RKO (cell line): ENCODE measurements at regions not wholly inside any gene's neighbourhood (a gene's known extent, or its start where the extent isn't known, plus 50 kb on each side); places are given as distances from the start of the nearest gene placed in this dataset.

Experiments used
- DNase-seq: peaks from one replicate; pipeline ENCODE4 v3.0.0-alpha.2; 2016; ENCODE audit warnings: low spot score

DNA sequence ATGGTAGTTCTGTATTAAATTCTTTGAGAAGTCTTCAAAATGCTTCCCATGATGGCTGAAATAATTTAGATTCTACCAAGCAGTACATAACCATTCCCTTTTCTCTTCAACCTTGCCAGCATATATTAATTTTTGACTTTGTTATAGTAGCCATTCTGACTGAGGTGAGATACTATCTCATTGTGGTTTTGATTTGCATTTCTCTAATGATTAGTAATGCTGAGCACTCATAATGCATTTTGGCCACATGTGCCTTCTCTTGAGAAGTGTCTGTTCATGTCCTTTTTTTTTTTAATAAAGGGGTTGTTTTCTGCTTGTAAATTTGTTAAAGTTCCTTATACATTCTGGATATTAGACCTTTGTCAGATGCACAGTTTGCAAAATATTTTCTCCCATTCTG is 173.9 kb downstream of the CALCRL start:
- DNase-seq, result no peak

DNA sequence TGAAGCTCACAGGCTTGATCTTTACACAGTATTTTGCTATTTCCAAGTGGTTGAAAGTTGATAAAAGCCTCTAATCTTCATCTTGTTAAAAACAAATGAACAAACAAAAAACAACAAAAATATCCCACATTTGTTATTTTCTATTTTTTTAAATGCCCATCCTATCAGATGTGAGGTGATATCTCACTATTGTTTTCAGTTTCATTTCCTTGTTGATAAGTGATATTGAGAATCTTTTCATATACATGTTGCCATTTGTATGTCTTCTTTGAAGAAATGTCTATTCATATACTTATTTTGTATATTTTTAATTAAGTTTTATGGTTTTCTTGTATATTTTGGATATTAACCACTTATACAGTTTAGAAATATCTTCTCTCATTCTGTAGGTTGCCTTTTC is 175.8 kb downstream of the CALCRL start:
- DNase-seq, result no peak

DNA sequence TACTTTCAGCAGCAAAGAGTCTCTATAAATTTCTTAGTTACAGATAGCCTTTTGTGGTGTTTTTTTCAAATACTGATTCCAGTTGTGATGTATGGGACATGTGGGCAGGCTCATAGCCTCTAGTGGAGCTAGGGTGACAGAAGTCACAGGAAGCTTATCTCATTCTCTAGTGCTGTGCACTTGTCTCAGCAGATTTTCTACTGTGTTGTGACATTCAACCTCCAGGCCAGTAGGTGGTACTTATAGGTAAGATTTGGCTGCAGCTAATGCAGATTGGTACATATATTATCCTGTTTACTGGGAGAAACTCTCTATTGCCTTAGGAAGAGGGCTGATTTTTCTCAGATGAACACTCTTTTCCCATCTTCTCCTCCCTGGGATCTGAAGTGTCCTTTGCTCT is 176.2 kb downstream of the CALCRL start:
- DNase-seq, result no peak

DNA sequence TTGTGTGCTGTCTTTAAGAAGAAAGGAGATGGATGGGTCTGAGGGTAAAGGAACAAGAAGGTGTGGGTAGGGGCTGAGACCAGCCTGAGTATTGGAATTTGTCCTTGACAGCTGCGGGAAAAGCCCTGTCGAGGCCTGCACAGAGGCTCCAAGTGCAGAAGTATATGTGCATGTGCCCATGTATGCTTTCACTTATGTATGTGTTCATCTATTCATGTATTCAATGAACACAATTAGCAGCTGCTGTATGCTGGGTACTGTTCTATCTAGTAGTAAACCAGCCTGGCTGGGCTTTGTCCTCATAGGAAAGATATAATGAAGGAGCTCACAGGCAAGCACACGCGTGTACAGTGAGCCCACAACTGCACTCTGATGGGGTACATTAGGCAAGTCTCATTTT is 181.4 kb downstream of the CALCRL start:
- no peak for DNase-seq

GRCh38 chr2:187266147-187266546 is 181.9 kb downstream of the CALCRL start:
- DNase-seq, result no peak

GRCh38 chr2:187264612-187265011 is 183.4 kb downstream of the CALCRL start:
- no peak for DNase-seq

- no peak for DNase-seq
Measured at GRCh38 chr2:187263675-187264560, 184.1 kb downstream of the CALCRL start.

DNA sequence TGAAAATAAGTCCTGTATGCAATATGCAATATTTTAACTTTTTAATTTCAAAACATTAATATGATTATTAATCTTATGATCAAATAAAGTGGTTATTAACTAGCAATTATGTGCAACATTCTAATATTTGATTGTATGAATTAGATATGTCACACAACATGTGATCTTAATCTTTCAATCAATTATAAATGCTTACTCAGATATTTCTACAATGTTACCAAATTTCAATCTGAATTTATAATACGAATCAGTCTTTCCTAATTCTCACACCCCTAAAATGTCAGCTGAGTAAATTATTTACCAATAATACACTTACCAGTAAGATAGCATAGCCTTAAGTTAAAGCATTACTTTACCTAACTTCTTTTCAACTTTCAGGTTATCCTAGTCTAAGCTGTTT is 186.3 kb downstream of the CALCRL start:
- no peak for DNase-seq

DNA sequence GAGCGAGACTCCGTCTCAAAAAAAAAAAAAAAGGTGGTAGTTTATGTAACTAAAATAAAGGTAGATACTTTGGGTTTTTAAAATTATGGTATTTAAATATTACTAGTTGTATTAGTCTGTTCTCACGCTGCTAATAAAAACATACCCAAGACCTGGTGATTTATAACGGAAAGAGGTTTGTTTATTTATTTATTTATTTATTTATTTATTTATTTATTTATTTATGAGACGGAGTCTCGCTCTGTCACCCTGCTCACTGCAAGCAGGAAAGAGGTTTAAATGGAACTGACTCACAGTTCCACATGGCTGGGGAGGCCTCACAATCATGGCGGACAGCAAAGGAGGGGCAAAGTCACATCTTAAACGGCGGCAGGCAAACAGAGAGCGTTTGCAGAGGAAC is 196.0 kb downstream of the CALCRL start:
- no peak for DNase-seq

- no peak for DNase-seq
Measured at GRCh38 chr2:187250137-187250536, 197.9 kb downstream of the CALCRL start.

DNA sequence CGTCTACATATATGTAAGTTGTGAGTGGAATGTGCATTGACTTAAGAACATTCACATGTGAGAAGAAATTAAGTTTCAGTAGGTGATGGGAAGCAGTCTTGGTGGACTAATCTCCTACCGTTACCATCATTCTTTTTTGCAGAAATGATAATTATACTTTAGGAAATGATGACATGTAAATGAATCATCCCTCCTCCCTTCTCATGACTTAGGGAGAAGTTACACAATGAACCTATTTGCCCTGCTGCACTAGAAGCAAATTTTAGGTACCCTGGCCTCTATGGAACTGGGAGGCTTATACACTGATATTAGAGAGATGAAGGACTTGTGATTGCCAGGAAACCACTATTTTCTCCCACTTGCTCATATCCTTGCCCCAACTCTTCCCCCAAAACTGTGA is 214.2 kb downstream of the CALCRL start:
- peak; percentile 42 for DNase-seq

GRCh38 chr2:187232749-187233148 is 215.3 kb downstream of the CALCRL start:
- no peak for DNase-seq

DNA sequence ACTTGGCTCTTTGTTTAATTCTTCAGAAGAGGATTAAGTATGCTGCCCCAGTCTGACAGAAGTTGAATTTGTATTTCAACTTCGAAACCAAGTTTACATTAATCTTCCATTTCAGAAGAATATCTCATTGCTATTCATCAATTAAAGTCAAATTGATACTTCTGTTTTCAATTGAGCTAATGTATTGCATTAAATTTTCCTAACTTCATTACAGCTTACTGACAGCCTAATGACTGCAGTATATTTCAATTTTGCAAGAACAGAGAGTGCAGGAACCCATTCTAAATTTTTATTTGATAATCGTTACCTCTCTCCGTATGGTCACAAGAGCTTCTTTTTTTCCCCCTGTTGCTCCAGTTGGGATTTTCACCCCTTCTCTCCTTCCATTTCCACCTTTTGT is 218.0 kb downstream of the CALCRL start:
- DNase-seq, result no peak

DNA sequence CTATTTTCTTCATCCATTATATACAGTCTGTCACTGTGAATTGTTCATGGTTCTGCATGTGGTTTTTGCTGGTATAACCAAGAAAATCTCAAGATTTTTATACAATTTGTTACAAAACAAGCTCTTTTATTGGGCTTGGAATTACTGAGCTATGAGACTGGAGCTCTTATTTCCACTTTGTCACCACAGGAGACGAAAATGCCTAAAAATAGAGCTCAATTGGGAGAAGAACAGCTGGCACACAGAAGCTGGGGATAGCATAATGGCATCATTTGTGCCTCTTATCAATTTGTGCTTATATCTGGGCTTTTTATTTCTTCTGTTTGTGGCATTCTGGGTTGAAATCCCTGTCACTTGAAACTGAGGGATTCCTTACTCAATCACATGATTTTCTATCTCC is 219.1 kb downstream of the CALCRL start:
- DNase-seq, result no peak

GRCh38 chr2:187224989-187225388 is 223.1 kb downstream of the CALCRL start:
- no peak for DNase-seq

- no peak for DNase-seq
Measured at GRCh38 chr2:187220071-187220470, 228.0 kb downstream of the CALCRL start.

GRCh38 chr2:187215532-187216240 is 232.4 kb downstream of the CALCRL start:
- no peak for DNase-seq

DNA sequence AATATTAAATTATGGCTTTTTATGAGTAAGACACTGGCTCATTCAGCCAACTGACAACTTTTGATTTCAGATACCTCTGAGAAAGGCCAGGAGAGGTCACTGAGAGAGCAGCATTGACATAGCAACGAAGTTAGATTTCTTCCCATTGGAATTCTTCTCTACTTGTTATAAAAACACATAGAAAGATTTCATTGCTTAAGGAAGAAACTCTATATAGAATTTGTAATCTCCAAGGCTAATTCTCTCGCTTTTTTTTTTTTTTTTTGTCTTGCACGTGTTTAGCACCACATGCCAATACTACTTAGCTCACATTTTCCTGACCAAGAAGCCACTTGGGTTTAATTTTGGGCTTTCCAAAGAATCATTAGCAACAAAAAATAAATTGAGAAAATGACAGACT is 233.7 kb downstream of the CALCRL start:
- DNase-seq, result no peak

GRCh38 chr2:187213798-187214197 is 234.3 kb downstream of the CALCRL start:
- no peak for DNase-seq

- DNase-seq, result no peak
Measured at GRCh38 chr2:187210726-187211125, 237.3 kb downstream of the CALCRL start.

DNA sequence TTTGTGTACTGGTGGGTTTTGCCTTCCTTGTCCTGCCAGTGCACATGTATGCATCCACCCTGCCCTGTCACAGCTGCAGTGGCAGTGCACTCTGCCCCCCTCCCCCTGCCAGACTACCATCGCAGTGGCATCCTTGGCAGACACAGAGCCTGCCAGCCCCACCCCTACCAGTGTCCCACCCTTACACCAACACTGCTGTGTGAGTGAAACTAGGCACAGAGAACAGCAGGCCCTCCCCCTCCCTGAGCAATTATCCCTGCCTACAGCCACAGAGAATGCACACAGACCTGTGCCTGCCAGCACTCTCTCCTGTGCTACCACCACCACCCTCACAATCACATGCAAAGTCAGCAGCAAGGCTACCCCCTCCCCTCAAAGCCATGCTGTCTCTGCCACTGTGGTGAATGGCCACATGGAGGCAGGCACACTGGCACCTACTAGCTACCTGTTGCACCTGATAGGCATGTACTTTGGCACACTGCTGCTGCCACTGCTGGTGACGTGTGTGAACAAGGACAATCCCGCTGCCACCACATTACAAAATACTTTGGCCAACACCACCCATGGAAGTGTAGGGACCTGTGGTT is 239.8 kb downstream of the CALCRL start:
- DNase-seq, result no peak

DNA sequence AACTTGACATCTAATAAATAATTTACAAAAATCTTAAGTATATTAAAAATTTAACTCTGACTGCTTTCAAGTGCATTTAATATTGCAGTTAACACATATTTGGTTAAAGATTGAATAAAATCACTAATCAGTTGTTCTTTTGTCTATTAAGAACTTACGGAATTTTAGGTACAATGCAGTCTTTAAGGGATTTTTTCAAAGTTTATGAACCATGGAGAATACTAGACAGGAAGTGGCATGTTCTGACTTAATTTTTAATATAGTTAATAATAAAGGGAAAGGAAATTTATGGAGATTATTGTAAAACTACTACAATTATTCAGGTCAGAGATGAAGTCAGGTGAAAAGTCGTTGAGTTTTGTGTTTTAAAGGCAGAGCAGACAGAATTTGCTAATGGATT is 240.9 kb downstream of the CALCRL start:
- DNase-seq, result no peak

- no peak for DNase-seq
Measured at GRCh38 chr2:187206471-187206870, 241.6 kb downstream of the CALCRL start.
